HUES48 (cell line): ENCODE measurements at regions not wholly inside any gene's neighbourhood (a gene's known extent, or its start where the extent isn't known, plus 50 kb on each side); places are given as distances from the start of the nearest gene placed in this dataset.

Source experiments
- H3K27ac ChIP-seq: one replicate; pipeline ENCODE4 v1.7.0; 2013; ENCODE audit warnings: low read depth, low read length, inconsistent platforms
- H3K27me3 ChIP-seq: 2 replicates; pipeline ENCODE4 v1.6.1; 2013; ENCODE audit warnings: mild to moderate bottlenecking, low read length; ENCODE audit not compliant: control insufficient read depth, insufficient read depth
- H3K36me3 ChIP-seq: 2 replicates; pipeline ENCODE4 v1.6.1; 2013; ENCODE audit warnings: low read length; ENCODE audit not compliant: control insufficient read depth, insufficient read depth
- H3K4me1 ChIP-seq: 2 replicates; pipeline ENCODE4 v1.6.1; 2013; ENCODE audit warnings: mild to moderate bottlenecking, low read length; ENCODE audit not compliant: control insufficient read depth, insufficient read depth
- H3K4me3 ChIP-seq: 2 replicates; pipeline ENCODE4 v1.5.1; 2013; ENCODE audit warnings: mild to moderate bottlenecking, low read depth, low read length
- H3K9ac ChIP-seq: 2 replicates; pipeline ENCODE4 v1.6.1; 2013; ENCODE audit warnings: mild to moderate bottlenecking, low read depth, low read length, moderate library complexity
- H3K9me3 ChIP-seq: 2 replicates; pipeline ENCODE4 v1.6.1; 2013; ENCODE audit warnings: low read length; ENCODE audit not compliant: control insufficient read depth, insufficient read depth

GRCh38 chr11:111194860-111195568 lies 50.5 kb upstream of the POU2AF2 start:
- H3K27me3 ChIP-seq = no peaks in the 10 kb centered on the region
- no peak overlapping the region for H3K4me3 ChIP-seq
- H3K36me3 ChIP-seq = no peaks in the 10 kb centered on the region
- no peaks in the 10 kb centered on the region for H3K4me1 ChIP-seq
- no peaks in the 10 kb centered on the region for H3K9me3 ChIP-seq
- no peak overlapping the region for H3K27ac ChIP-seq
- no peak overlapping the region for H3K9ac ChIP-seq

- H3K27ac ChIP-seq = no peak overlapping the region
- no peak overlapping the region for H3K9ac ChIP-seq
- H3K4me1 ChIP-seq = no peaks in the 10 kb centered on the region
- no peak overlapping the region for H3K4me3 ChIP-seq
- no peaks in the 10 kb centered on the region for H3K9me3 ChIP-seq
- no peaks in the 10 kb centered on the region for H3K36me3 ChIP-seq
- H3K27me3 ChIP-seq = no peaks in the 10 kb centered on the region
Measured at GRCh38 chr11:111193924-111194490, 51.5 kb upstream of the POU2AF2 start.

GRCh38 chr11:111189466-111189865 lies 56.1 kb upstream of the POU2AF2 start:
- Histone ChIP-seq H3K27me3 (no peaks in the 10 kb centered on the region), H3K36me3 (no peaks in the 10 kb centered on the region), H3K9me3 (no peaks in the 10 kb centered on the region), H3K4me1 (no peaks in the 10 kb centered on the region), H3K9ac (no peak overlapping the region), H3K27ac (no peak overlapping the region), H3K4me3 (no peak overlapping the region)

GRCh38 chr11:111186308-111186915 lies 59.1 kb upstream of the POU2AF2 start:
- H3K9ac ChIP-seq = no peak overlapping the region
- no peak overlapping the region for H3K27ac ChIP-seq
- no peaks in the 10 kb centered on the region for H3K27me3 ChIP-seq
- no peaks in the 10 kb centered on the region for H3K36me3 ChIP-seq
- H3K9me3 ChIP-seq = no peaks in the 10 kb centered on the region
- no peak overlapping the region for H3K4me3 ChIP-seq
- no peaks in the 10 kb centered on the region for H3K4me1 ChIP-seq

- Histone ChIP-seq H3K4me3 (no peak overlapping the region), H3K4me1 (no peaks in the 10 kb centered on the region), H3K36me3 (no peaks in the 10 kb centered on the region), H3K9ac (no peak overlapping the region), H3K9me3 (no peaks in the 10 kb centered on the region), H3K27ac (no peak overlapping the region), H3K27me3 (no peaks in the 10 kb centered on the region)
Measured at GRCh38 chr11:111185266-111185665, 60.3 kb upstream of the POU2AF2 start.

- no peaks in the 10 kb centered on the region for H3K36me3 ChIP-seq
- no peak overlapping the region for H3K4me3 ChIP-seq
- no peak overlapping the region for H3K27ac ChIP-seq
- no peaks in the 10 kb centered on the region for H3K9me3 ChIP-seq
- H3K9ac ChIP-seq = no peak overlapping the region
- no peaks in the 10 kb centered on the region for H3K4me1 ChIP-seq
- H3K27me3 ChIP-seq = no peaks in the 10 kb centered on the region
Measured at GRCh38 chr11:111183706-111184105, 61.8 kb upstream of the POU2AF2 start.

- H3K27ac ChIP-seq = no peak overlapping the region
- no peak overlapping the region for H3K9ac ChIP-seq
- no peaks in the 10 kb centered on the region for H3K27me3 ChIP-seq
- H3K4me3 ChIP-seq = no peak overlapping the region
- H3K9me3 ChIP-seq = no peaks in the 10 kb centered on the region
- H3K36me3 ChIP-seq = no peaks in the 10 kb centered on the region
- H3K4me1 ChIP-seq = no peaks in the 10 kb centered on the region
Measured at GRCh38 chr11:111179184-111179910, 66.2 kb upstream of the POU2AF2 start.

- Histone ChIP-seq H3K27ac (no peak overlapping the region), H3K9ac (no peak overlapping the region), H3K9me3 (no peaks in the 10 kb centered on the region), H3K4me3 (no peak overlapping the region), H3K36me3 (no peaks in the 10 kb centered on the region), H3K27me3 (no peaks in the 10 kb centered on the region), H3K4me1 (no peaks in the 10 kb centered on the region)
Measured at GRCh38 chr11:111177037-111177871, 68.3 kb upstream of the POU2AF2 start.

GRCh38 chr11:111176603-111177002 lies 68.9 kb upstream of the POU2AF2 start:
- no peaks in the 10 kb centered on the region for H3K36me3 ChIP-seq
- H3K27ac ChIP-seq = no peak overlapping the region
- no peaks in the 10 kb centered on the region for H3K9me3 ChIP-seq
- no peaks in the 10 kb centered on the region for H3K27me3 ChIP-seq
- no peak overlapping the region for H3K4me3 ChIP-seq
- no peaks in the 10 kb centered on the region for H3K4me1 ChIP-seq
- H3K9ac ChIP-seq = no peak overlapping the region

GRCh38 chr11:111173221-111173620 lies 72.3 kb upstream of the POU2AF2 start:
- H3K4me1 ChIP-seq = no peaks in the 10 kb centered on the region

More at GRCh38 chr11:111173221-111173620, 72.3 kb upstream of the POU2AF2 start:
- H3K9me3 ChIP-seq = no peaks in the 10 kb centered on the region
- H3K4me3 ChIP-seq = no peak overlapping the region
- no peak overlapping the region for H3K9ac ChIP-seq
- no peak overlapping the region for H3K27ac ChIP-seq
- H3K36me3 ChIP-seq = no peaks in the 10 kb centered on the region
- H3K27me3 ChIP-seq = no peaks in the 10 kb centered on the region
